ENCODE measurements at regions not wholly inside any gene's neighbourhood (a gene's known extent, or its start where the extent isn't known, plus 50 kb on each side); places are given as distances from the start of the nearest gene placed in this dataset.

DNA sequence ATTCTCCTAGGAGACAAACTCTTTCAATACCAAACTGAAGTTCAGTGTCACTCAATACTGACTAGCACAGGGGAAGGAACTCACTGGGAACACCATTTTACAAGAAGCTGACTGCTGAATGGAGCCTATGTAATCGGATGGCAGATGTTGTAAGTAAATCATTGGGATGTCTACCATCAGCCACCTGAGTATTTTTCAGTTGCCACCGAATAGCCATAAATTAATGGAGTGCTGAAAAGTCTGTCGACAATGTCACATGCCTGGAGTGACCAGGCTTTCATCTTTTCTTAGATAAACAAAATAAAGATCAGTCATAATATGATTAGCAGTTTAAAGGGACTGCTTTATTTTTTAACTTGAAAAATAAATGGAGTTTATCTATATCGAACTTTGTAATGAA lies 145.9 kb upstream of the SEMA3E start:
- no peak overlapping the region for H4K8ac ChIP-seq (replicated peaks; ENCODE audit: insufficient read length, low read depth, low read length)

More for the DNA sequence above, 145.9 kb upstream of the SEMA3E start:
- no peaks in the 10 kb centered on the region for H3K9me3 Mint-ChIP-seq
- Histone ChIP-seq H3K4ac (ENCODE audit: low read depth, low read length) (no peak overlapping the region), H3K56ac (ENCODE audit: insufficient read length, low read depth, low read length) (no peak overlapping the region), H3T11ph (ENCODE audit: low read length) (no peak overlapping the region), H3K4me1 (ENCODE audit: insufficient read depth, low read length) (no peaks in the 10 kb centered on the region), H3K79me1 (ENCODE audit: insufficient read depth, low read depth, low read length, poor library complexity, severe bottlenecking) (no peaks in the 10 kb centered on the region), H2AK5ac (ENCODE audit: insufficient read length, low read length) (no peak overlapping the region), H4K91ac (ENCODE audit: insufficient read length, low read depth, low read length) (no peak overlapping the region), H2BK120ac (ENCODE audit: low read depth, low read length, poor library complexity, severe bottlenecking) (no peak overlapping the region), H2BK5ac (ENCODE audit: insufficient read length, low read length) (no peak overlapping the region), H2BK20ac (ENCODE audit: low read depth, low read length, poor library complexity, severe bottlenecking) (no peak overlapping the region), H3K23me2 (ENCODE audit: insufficient read length, low read depth, low read length, poor library complexity, severe bottlenecking) (no peaks in the 10 kb centered on the region), H3K18ac (ENCODE audit: insufficient read length, low read depth, low read length) (no peak overlapping the region), H3K14ac (ENCODE audit: insufficient read depth, low read length) (no peak overlapping the region), H3K4me2 (ENCODE audit: insufficient read depth, insufficient read length, low read length) (no peak overlapping the region), H4K5ac (ENCODE audit: insufficient read length, low read depth, low read length) (no peak overlapping the region), H3K79me2 (ENCODE audit: insufficient read depth, low read length) (no peaks in the 10 kb centered on the region), H2BK15ac (ENCODE audit: low read depth, low read length) (no peak overlapping the region), H3K23ac (ENCODE audit: insufficient read length, low read depth, low read length) (no peak overlapping the region), H3K27ac (ENCODE audit: insufficient read length, low read depth, low read length) (no peak overlapping the region), H2AFZ (ENCODE audit: low read length) (no peak overlapping the region), H2BK12ac (ENCODE audit: insufficient read length, low read depth, low read length) (no peak overlapping the region), H3K27me3 (ENCODE audit: insufficient read depth, low read length) (no peaks in the 10 kb centered on the region), H3K9me3 (ENCODE audit: control insufficient read depth, low read depth, low read length) (no peaks in the 10 kb centered on the region), H3K9ac (ENCODE audit: extremely low read depth, insufficient read length, low read length) (no peak overlapping the region), H4K20me1 (ENCODE audit: control insufficient read depth, insufficient read depth, insufficient read length) (no peaks in the 10 kb centered on the region)
- H3K27me3 Mint-ChIP-seq (ENCODE audit: low read depth), result no peaks in the 10 kb centered on the region
- no CpG with 5 or more reads among the region's 4 CpGs for WGBS (ENCODE audit: extremely low coverage, insufficient read length, low lambda C conversion rate)
- H3K4me3 Mint-ChIP-seq, result no peak overlapping the region
- H3K4me1 Mint-ChIP-seq, result no peaks in the 10 kb centered on the region
- H3K36me3 Mint-ChIP-seq (ENCODE audit: insufficient read depth in 1 of 3, low read depth in 3 of 3), result no peaks in the 10 kb centered on the region
- no peak for DNase-seq
- TF ChIP-seq, protein P1, sequence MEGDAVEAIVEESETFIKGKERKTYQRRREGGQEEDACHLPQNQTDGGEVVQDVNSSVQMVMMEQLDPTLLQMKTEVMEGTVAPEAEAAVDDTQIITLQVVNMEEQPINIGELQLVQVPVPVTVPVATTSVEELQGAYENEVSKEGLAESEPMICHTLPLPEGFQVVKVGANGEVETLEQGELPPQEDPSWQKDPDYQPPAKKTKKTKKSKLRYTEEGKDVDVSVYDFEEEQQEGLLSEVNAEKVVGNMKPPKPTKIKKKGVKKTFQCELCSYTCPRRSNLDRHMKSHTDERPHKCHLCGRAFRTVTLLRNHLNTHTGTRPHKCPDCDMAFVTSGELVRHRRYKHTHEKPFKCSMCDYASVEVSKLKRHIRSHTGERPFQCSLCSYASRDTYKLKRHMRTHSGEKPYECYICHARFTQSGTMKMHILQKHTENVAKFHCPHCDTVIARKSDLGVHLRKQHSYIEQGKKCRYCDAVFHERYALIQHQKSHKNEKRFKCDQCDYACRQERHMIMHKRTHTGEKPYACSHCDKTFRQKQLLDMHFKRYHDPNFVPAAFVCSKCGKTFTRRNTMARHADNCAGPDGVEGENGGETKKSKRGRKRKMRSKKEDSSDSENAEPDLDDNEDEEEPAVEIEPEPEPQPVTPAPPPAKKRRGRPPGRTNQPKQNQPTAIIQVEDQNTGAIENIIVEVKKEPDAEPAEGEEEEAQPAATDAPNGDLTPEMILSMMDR (conservative IDR thresholded peaks at IDR 0.05), result no peak
- no peak overlapping the region for H3K27ac Mint-ChIP-seq

All from H9 (cell line).